Loucy (cell line): ENCODE measurements at regions not wholly inside any gene's neighbourhood (a gene's known extent, or its start where the extent isn't known, plus 50 kb on each side); places are given as distances from the start of the nearest gene placed in this dataset.

Experiments used
- H2AFZ ChIP-seq: fragments of 200-600 bp; sonication (generic); 2 replicates; pipeline ENCODE4 v1.6.0; 2016; ENCODE audit warnings: antibody characterized with exemption, mild to moderate bottlenecking, low read length, moderate library complexity
- H3F3A ChIP-seq: fragments of 200-600 bp; 2 replicates; pipeline ENCODE4 v1.6.0; 2016; ENCODE audit warnings: antibody characterized with exemption, low read depth, mild to moderate bottlenecking
- H3K27me3 ChIP-seq: fragments of 200-600 bp; sonication (generic); 2 replicates; pipeline ENCODE4 v1.6.1; 2014; ENCODE audit warnings: low read length, mild to moderate bottlenecking; ENCODE audit not compliant: insufficient read depth, poor library complexity, severe bottlenecking
- H3K36me3 ChIP-seq: fragments of 200-600 bp; sonication (generic); 2 replicates; pipeline ENCODE4 v1.6.1; 2016; ENCODE audit warnings: low read length; ENCODE audit not compliant: insufficient read depth
- H3K4me1 ChIP-seq: fragments of 200-600 bp; sonication (generic); 2 replicates; pipeline ENCODE4 v1.5.1; 2014; ENCODE audit warnings: low read length, mild to moderate bottlenecking; ENCODE audit not compliant: insufficient read depth, poor library complexity, severe bottlenecking
- H3K4me2 ChIP-seq: fragments of 200-600 bp; sonication (generic); 2 replicates; pipeline ENCODE4 v1.6.0; 2014; ENCODE audit warnings: antibody characterized with exemption, low read length, low read depth, mild to moderate bottlenecking; ENCODE audit not compliant: poor library complexity, severe bottlenecking
- H3K4me3 ChIP-seq: fragments of 200-600 bp; sonication (generic); 2 replicates; pipeline ENCODE4 v1.5.1; 2014; ENCODE audit warnings: low read length, mild to moderate bottlenecking, mixed read lengths; ENCODE audit not compliant: poor library complexity, severe bottlenecking
- H3K79me2 ChIP-seq: fragments of 200-600 bp; sonication (generic); 2 replicates; pipeline ENCODE4 v1.6.1; 2014; ENCODE audit warnings: low read length; ENCODE audit not compliant: insufficient read depth
- H3K9ac ChIP-seq: fragments of 200-600 bp; sonication (generic); 2 replicates; pipeline ENCODE4 v1.6.0; 2014; ENCODE audit warnings: mild to moderate bottlenecking, low read depth, low read length, moderate library complexity; ENCODE audit not compliant: poor library complexity, severe bottlenecking
- H3K9me2 ChIP-seq: fragments of 200-600 bp; sonication (generic); replicated peaks from 2 replicates; pipeline ENCODE4 v1.6.1; 2016; ENCODE audit warnings: low read depth, low read length, mixed read lengths
- H3K9me3 ChIP-seq: fragments of 200-600 bp; sonication (generic); 2 replicates; pipeline ENCODE4 v1.6.1; 2014; ENCODE audit warnings: mild to moderate bottlenecking, antibody characterized with exemption, low read length, low read depth; ENCODE audit not compliant: insufficient read depth
- H4K20me1 ChIP-seq: fragments of 200-600 bp; sonication (generic); 2 replicates; pipeline ENCODE4 v1.6.0; 2014; ENCODE audit warnings: antibody characterized with exemption, low read length, mild to moderate bottlenecking; ENCODE audit not compliant: insufficient read depth, poor library complexity, severe bottlenecking
- EZH2phosphoT487 ChIP-seq: fragments of 200-600 bp; IDR thresholded peaks from 2 replicates; pipeline ENCODE4 v1.6.1; 2018; ENCODE audit warnings: antibody characterized with exemption, mild to moderate bottlenecking, moderate library complexity, borderline replicate concordance
- TF ChIP-seq, protein P1 (sequence below): fragments of 200-600 bp; sonication (generic); conservative IDR thresholded peaks from 2 replicates; pipeline ENCODE4 v1.5.1; 2014; ENCODE audit warnings: mild to moderate bottlenecking, antibody characterized with exemption, low read length

DNA sequence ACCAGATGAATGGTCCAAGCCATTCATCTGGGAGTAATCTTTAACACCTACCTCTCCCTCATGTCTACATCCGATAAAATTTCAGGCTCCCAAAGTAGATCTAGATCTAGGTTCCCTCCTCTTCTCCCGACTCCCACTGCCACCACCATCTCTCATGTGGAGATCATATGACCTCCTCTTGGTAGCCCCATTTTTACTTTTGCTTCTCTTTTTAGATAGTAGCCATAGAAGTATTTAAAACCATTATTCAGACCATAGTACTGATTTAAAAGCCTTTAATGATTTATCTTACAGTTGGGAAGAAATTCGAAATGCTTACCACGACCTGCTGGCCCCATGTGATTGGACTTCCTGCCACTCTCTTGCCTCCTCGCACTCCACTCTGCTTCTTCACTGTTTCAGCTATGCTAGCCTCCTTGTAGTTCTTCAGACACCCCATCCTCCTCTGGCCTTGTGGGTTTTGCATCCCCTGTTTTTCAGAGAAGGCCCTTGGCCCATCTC lies 98.5 kb downstream of the RASSF10 start:
- Histone ChIP-seq H4K20me1 (no peaks in the 10 kb centered on the region), H3K4me3 (no peak overlapping the region), H3K4me1 (peaks cover 19% of the 10 kb centered on the region), H3K27me3 (peaks cover 3% of the 10 kb centered on the region), H3K9me3 (peaks cover 11% of the 10 kb centered on the region), H3F3A (no peaks in the 10 kb centered on the region), H3K9me2 (no peaks in the 10 kb centered on the region), H2AFZ (no peak overlapping the region), H3K79me2 (no peaks in the 10 kb centered on the region), H3K4me2 (no peak overlapping the region), H3K9ac (no peak overlapping the region), H3K36me3 (no peaks in the 10 kb centered on the region)
- TF ChIP-seq, protein P1, sequence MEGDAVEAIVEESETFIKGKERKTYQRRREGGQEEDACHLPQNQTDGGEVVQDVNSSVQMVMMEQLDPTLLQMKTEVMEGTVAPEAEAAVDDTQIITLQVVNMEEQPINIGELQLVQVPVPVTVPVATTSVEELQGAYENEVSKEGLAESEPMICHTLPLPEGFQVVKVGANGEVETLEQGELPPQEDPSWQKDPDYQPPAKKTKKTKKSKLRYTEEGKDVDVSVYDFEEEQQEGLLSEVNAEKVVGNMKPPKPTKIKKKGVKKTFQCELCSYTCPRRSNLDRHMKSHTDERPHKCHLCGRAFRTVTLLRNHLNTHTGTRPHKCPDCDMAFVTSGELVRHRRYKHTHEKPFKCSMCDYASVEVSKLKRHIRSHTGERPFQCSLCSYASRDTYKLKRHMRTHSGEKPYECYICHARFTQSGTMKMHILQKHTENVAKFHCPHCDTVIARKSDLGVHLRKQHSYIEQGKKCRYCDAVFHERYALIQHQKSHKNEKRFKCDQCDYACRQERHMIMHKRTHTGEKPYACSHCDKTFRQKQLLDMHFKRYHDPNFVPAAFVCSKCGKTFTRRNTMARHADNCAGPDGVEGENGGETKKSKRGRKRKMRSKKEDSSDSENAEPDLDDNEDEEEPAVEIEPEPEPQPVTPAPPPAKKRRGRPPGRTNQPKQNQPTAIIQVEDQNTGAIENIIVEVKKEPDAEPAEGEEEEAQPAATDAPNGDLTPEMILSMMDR: no peak
- no peak for TF ChIP-seq EZH2phosphoT487

DNA sequence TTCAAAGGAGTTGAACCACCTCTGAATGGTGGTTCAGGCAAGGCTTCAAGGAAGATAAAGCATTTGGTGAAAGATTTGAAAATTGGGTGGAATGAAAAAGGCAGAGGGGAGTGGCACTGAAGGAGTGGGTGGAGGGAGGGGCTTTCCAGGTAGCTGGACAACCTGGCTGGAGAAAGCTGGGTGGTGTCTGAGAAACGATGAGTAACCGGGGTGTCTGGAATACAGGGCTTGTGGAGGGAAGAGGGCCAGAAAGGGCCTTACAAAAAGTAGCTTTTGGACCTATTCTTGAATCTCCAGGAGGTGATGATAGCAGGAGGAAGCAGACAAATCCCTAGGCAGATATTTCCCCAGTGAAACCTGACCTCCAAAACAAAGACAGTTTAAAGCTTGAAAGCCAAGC lies 99.3 kb downstream of the RASSF10 start:
- peaks cover 11% of the 10 kb centered on the region for H3K9me3 ChIP-seq
- no peaks in the 10 kb centered on the region for H3K36me3 ChIP-seq
- TF ChIP-seq, protein P1: no peak
- TF ChIP-seq EZH2phosphoT487: no peak
- no peaks in the 10 kb centered on the region for H3F3A ChIP-seq
- H3K79me2 ChIP-seq: no peaks in the 10 kb centered on the region
- no peaks in the 10 kb centered on the region for H3K27me3 ChIP-seq
- no peak overlapping the region for H3K9ac ChIP-seq
- peaks cover 19% of the 10 kb centered on the region for H3K4me1 ChIP-seq
- H4K20me1 ChIP-seq: no peaks in the 10 kb centered on the region
- H3K9me2 ChIP-seq: no peaks in the 10 kb centered on the region
- no peak overlapping the region for H3K4me3 ChIP-seq
- no peak overlapping the region for H3K4me2 ChIP-seq
- no peak overlapping the region for H2AFZ ChIP-seq

DNA sequence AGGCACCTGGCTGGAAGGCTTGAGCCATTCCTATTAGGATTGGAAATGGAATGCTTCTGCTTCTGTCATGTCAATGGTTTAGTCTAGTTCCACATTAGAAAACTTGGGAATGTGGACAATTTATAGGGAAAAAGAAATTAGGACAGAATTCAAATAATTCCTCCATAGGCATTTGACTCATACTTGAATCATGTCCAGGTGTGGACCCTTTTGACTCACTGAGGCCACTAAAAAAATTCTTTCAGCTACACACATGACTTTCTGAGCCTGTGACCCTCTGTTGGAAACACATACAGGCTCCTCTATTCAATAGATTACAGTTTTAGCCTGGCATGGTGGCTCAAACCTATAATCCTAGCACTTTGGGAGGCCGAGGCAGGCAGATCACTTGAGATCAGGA lies 100.5 kb downstream of the RASSF10 start:
- no peaks in the 10 kb centered on the region for H4K20me1 ChIP-seq
- H3K27me3 ChIP-seq: no peaks in the 10 kb centered on the region
- no peak overlapping the region for H3K4me3 ChIP-seq
- no peak overlapping the region for H3K4me2 ChIP-seq
- H3K36me3 ChIP-seq: no peaks in the 10 kb centered on the region
- H3K79me2 ChIP-seq: no peaks in the 10 kb centered on the region
- H2AFZ ChIP-seq: no peak overlapping the region
- no peaks in the 10 kb centered on the region for H3K9me2 ChIP-seq
- H3F3A ChIP-seq: no peaks in the 10 kb centered on the region
- peaks cover 21% of the 10 kb centered on the region for H3K4me1 ChIP-seq
- H3K9me3 ChIP-seq: peaks cover 11% of the 10 kb centered on the region
- no peak overlapping the region for H3K9ac ChIP-seq
- TF ChIP-seq, protein P1: no peak
- TF ChIP-seq EZH2phosphoT487: no peak
